Parathyroid adenoma (tissue), 2 donors: ENCODE measurements at regions not wholly inside any gene's neighbourhood (a gene's known extent, or its start where the extent isn't known, plus 50 kb on each side); places are given as distances from the start of the nearest gene placed in this dataset.

Source experiments
- H2AFZ ChIP-seq: fragments of 300-600 bp; sonication (generic); one replicate; pipeline ENCODE4 v1.7.0; 2017; ENCODE audit warnings: antibody characterized with exemption, mild to moderate bottlenecking
- H3K27ac ChIP-seq: fragments of 300-600 bp; sonication (generic); one replicate; pipeline ENCODE4 v1.7.0; 2017
- H3K27me3 ChIP-seq: fragments of 300-600 bp; sonication (generic); one replicate; pipeline ENCODE4 v1.7.0; 2017; ENCODE audit warnings: low read length; ENCODE audit not compliant: control insufficient read depth, insufficient read depth
- H3K36me3 ChIP-seq: fragments of 300-600 bp; sonication (generic); one replicate; pipeline ENCODE4 v1.7.0; 2017; ENCODE audit warnings: low read length; ENCODE audit not compliant: control insufficient read depth, insufficient read depth
- H3K4me1 ChIP-seq: fragments of 300-600 bp; sonication (generic); one replicate; pipeline ENCODE4 v1.7.0; 2017; ENCODE audit warnings: control low read depth
- H3K4me2 ChIP-seq: fragments of 300-600 bp; sonication (generic); one replicate; pipeline ENCODE4 v1.7.0; 2017; ENCODE audit warnings: low read length
- H3K4me3 ChIP-seq: fragments of 300-600 bp; sonication (generic); one replicate; pipeline ENCODE4 v1.7.0; 2017; ENCODE audit warnings: low read depth, low read length
- H3K79me2 ChIP-seq: fragments of 300-600 bp; sonication (generic); one replicate; pipeline ENCODE4 v1.7.0; 2017; ENCODE audit warnings: control low read depth
- H3K9ac ChIP-seq: fragments of 300-600 bp; sonication (generic); one replicate; pipeline ENCODE4 v1.7.0; 2017; ENCODE audit warnings: mild to moderate bottlenecking
- H3K9me3 ChIP-seq: fragments of 300-600 bp; sonication (generic); one replicate; pipeline ENCODE4 v1.7.0; 2017; ENCODE audit warnings: low read length; ENCODE audit not compliant: control insufficient read depth
- TF ChIP-seq, protein P1 (sequence below): fragments of 300-600 bp; sonication (generic); IDR thresholded peaks from one replicate; pipeline ENCODE4 v1.7.0; 2017; ENCODE audit warnings: antibody characterized with exemption, mild to moderate bottlenecking
- donor health status: primary hyperparathyroidism.

DNA sequence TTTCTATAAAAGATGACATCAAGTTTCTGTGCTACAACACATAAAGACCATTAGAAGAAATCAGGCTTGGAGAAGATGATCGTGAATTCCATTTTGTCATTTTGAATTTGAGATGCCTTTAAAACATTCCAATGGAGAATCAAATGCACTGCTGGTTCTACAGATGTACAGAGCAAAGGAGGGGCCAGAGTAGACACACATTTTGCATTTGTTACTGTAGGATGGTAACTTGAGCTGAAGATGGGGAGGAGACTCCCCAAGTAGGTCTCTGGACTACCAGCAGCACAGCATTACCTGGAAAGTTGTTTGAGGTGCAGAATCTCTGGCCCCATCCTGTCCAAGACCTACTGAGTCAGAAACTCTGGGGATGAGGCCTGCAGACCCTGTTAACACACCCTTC is 121.6 kb upstream of the RALGAPA2 start:
- H3K4me2 ChIP-seq: no peak overlapping the region
- H2AFZ ChIP-seq: no peak overlapping the region

DNA sequence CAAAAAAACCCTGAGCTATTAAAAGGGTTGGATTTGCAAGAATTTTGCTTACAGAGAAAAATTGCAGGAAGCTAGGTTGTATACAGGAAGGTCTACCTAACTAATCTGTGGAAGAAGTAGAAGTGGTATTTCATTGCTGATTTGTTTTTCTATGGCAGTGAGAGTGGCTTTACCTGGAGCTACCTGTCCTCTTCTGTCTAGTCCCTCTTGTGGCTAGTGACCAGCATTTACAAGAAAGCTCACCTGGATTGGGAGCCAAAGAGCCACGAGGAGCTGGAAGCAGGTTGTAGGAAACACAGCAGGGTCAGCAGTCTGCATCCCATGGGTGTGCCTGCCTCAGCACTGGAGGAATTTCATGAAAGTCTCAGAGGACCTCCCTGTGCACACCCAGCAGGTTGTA is 120.3 kb upstream of the RALGAPA2 start:
- Histone ChIP-seq H3K4me2 (no peak overlapping the region), H2AFZ (no peak overlapping the region), H3K79me2 (no peaks in the 10 kb centered on the region), H3K9ac (no peak overlapping the region), H3K36me3 (no peaks in the 10 kb centered on the region), H3K4me1 (no peaks in the 10 kb centered on the region), H3K9me3 (no peaks in the 10 kb centered on the region), H3K4me3 (no peak overlapping the region), H3K27me3 (no peaks in the 10 kb centered on the region), H3K27ac (no peak overlapping the region)
- TF ChIP-seq, protein P1, sequence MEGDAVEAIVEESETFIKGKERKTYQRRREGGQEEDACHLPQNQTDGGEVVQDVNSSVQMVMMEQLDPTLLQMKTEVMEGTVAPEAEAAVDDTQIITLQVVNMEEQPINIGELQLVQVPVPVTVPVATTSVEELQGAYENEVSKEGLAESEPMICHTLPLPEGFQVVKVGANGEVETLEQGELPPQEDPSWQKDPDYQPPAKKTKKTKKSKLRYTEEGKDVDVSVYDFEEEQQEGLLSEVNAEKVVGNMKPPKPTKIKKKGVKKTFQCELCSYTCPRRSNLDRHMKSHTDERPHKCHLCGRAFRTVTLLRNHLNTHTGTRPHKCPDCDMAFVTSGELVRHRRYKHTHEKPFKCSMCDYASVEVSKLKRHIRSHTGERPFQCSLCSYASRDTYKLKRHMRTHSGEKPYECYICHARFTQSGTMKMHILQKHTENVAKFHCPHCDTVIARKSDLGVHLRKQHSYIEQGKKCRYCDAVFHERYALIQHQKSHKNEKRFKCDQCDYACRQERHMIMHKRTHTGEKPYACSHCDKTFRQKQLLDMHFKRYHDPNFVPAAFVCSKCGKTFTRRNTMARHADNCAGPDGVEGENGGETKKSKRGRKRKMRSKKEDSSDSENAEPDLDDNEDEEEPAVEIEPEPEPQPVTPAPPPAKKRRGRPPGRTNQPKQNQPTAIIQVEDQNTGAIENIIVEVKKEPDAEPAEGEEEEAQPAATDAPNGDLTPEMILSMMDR: no peak

More for the DNA sequence above, 121.6 kb upstream of the RALGAPA2 start:
- H3K27ac ChIP-seq: no peak overlapping the region
- no peaks in the 10 kb centered on the region for H3K9me3 ChIP-seq
- H3K4me3 ChIP-seq: no peak overlapping the region
- TF ChIP-seq, protein P1: no peak
- H3K4me1 ChIP-seq: no peaks in the 10 kb centered on the region
- H3K36me3 ChIP-seq: no peaks in the 10 kb centered on the region
- no peaks in the 10 kb centered on the region for H3K27me3 ChIP-seq
- H3K79me2 ChIP-seq: no peaks in the 10 kb centered on the region
- H3K9ac ChIP-seq: no peak overlapping the region

DNA sequence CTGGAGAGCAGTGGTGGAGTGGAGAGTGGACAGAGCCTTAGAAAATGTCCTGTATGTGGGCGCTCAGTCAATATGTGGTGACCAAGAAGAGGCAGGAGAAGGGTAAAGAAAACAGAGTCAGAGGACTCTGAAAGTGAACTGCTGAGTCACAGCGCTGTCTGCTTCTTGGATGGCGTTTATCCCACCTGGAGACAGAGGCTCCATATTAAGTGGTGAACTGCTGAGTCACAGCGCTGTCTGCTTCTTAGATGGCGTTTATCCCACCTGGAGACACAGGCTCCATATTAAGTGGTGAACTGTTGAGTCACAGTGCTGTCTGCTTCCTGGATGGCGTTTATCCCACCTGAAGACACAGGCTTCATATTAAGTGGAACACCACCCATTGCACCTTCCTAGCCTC is 119.3 kb upstream of the RALGAPA2 start:
- TF ChIP-seq, protein P1: no peak
- no peaks in the 10 kb centered on the region for H3K36me3 ChIP-seq
- H2AFZ ChIP-seq: no peak overlapping the region
- H3K27me3 ChIP-seq: no peaks in the 10 kb centered on the region
- no peaks in the 10 kb centered on the region for H3K9me3 ChIP-seq
- H3K9ac ChIP-seq: no peak overlapping the region
- H3K4me3 ChIP-seq: no peak overlapping the region
- no peaks in the 10 kb centered on the region for H3K4me1 ChIP-seq
- H3K27ac ChIP-seq: no peak overlapping the region
- no peak overlapping the region for H3K4me2 ChIP-seq
- no peaks in the 10 kb centered on the region for H3K79me2 ChIP-seq

DNA sequence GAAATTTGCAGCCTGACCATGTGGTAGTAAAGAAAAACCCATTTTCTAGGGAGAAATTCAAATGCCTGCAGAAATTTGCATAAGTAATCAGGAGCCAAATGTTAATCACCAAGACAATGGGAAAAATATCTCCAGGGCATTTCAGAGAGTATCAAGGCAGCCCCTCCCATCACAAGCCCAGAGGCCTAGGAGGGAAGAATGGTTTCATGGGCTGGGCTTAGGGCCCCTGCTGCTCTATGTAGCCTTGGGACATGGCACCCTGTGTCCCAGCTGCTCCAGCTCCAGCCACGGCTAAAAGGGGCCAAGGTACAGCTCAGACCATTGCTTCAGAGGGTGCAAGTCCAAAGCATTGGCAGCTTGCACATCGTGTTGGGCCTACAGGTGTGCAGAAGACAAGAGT is 117.2 kb upstream of the RALGAPA2 start:
- Histone ChIP-seq H3K9me3 (no peaks in the 10 kb centered on the region), H2AFZ (no peak overlapping the region), H3K27me3 (no peaks in the 10 kb centered on the region), H3K79me2 (no peaks in the 10 kb centered on the region), H3K9ac (no peak overlapping the region), H3K4me3 (no peak overlapping the region), H3K4me2 (no peak overlapping the region), H3K27ac (no peak overlapping the region), H3K4me1 (no peaks in the 10 kb centered on the region), H3K36me3 (no peaks in the 10 kb centered on the region)
- TF ChIP-seq, protein P1: no peak

DNA sequence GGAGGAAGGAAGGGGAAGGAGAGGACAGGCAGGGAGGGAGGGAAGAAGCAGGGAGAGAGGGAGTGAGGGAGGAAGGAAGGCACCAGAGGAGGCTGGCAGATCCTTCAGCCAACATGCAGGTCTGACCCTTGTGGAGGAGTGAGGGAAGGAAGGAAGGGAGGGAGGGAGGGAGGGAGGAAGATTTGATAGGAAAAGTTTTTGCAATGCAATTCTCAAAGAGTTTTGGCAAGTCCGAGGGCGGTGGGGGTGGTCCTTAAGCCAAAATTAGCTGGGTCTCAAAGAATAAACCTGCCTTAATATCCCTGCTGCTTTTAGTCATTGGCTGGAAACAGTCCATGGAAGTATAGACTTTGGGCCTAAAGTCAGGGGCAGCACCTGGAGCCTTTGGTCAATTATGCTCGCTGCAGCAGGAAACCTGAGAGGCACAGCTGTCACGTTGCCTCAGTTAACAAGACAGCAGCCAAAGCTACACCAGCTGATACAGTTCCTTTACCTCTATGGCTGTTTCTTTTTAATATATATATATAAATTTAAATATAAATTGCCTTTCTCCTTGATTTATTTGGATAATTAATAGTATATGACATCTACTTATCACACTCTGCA is 115.7 kb upstream of the RALGAPA2 start:
- Histone ChIP-seq H3K4me3 (no peak overlapping the region), H3K4me2 (no peak overlapping the region), H2AFZ (no peak overlapping the region), H3K27me3 (no peaks in the 10 kb centered on the region), H3K27ac (no peak overlapping the region), H3K9ac (no peak overlapping the region), H3K4me1 (no peaks in the 10 kb centered on the region), H3K79me2 (no peaks in the 10 kb centered on the region), H3K9me3 (no peaks in the 10 kb centered on the region), H3K36me3 (no peaks in the 10 kb centered on the region)
- TF ChIP-seq, protein P1: no peak
